Left ventricle myocardium inferior (tissue), 1 donor: ENCODE measurements at regions not wholly inside any gene's neighbourhood (a gene's known extent, or its start where the extent isn't known, plus 50 kb on each side); places are given as distances from the start of the nearest gene placed in this dataset.

ENCODE experiments used
- DNase-seq: peaks from one replicate; pipeline ENCODE4 v3.0.0-alpha.2; 2020
- H3K27ac ChIP-seq: fragments of 200-600 bp; replicated peaks from 2 replicates; pipeline ENCODE4 v1.8.0; 2021
- H3K27me3 ChIP-seq: fragments of 200-600 bp; 2 replicates; pipeline ENCODE4 v1.8.0; 2021; ENCODE audit warnings: low read depth
- H3K36me3 ChIP-seq: fragments of 200-600 bp; 2 replicates; pipeline ENCODE4 v1.8.0; 2021
- H3K4me1 ChIP-seq: fragments of 200-600 bp; 2 replicates; pipeline ENCODE4 v1.8.0; 2021
- H3K4me3 ChIP-seq: fragments of 200-600 bp; 2 replicates; pipeline ENCODE4 v1.8.0; 2021; ENCODE audit warnings: mild to moderate bottlenecking, moderate library complexity
- H3K9me3 ChIP-seq: fragments of 200-600 bp; replicated peaks from 2 replicates; pipeline ENCODE4 v1.8.0; 2021
- CTCF ChIP-seq: fragments of 200-600 bp; IDR thresholded peaks from 2 replicates; pipeline ENCODE4 v1.8.0; 2021; ENCODE audit warnings: antibody characterized with exemption, mild to moderate bottlenecking, borderline replicate concordance
- intact Hi-C: fragments of 100-400 bp; cut with micrococcal nuclease; formaldehyde crosslinking; loops from one replicate; pipeline ENCODE4 v1.11.0; 2022
- donor health status: DM: no; HTN: yes; CAD: no; lungs with severe emphysema.

GRCh38 chr5:60323596-60323995 lies 376.4 kb downstream of the DEPDC1B start:
- Histone ChIP-seq H3K27ac (no peak overlapping the region), H3K4me1 (no peaks in the 10 kb centered on the region), H3K4me3 (no peak overlapping the region), H3K36me3 (no peaks in the 10 kb centered on the region), H3K27me3 (no peaks in the 10 kb centered on the region), H3K9me3 (peaks cover 42% of the 10 kb centered on the region)
- no peak for DNase-seq
- no peak for TF ChIP-seq CTCF
- intact Hi-C loops: no loop called here

DNA sequence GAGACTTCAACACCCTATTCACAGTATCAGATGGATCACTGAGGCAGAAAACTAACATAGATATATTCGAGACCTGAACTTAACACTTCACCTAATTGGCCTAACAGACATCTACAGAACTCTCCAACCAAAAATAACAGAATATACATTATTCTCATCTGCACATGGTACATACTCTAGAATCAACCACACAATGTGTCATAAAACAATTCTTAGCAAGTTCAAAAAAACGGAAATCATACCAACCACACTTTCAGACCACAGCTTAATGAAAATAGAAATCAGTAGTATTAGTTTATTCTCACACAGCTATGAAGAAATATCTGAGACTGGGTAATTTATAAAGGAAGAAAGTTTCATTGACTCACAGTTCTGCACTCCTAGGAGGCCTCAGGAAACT lies 387.9 kb downstream of the DEPDC1B start:
- intact Hi-C loops: no loop called here
- Histone ChIP-seq H3K4me3 (no peak overlapping the region), H3K4me1 (no peaks in the 10 kb centered on the region), H3K36me3 (no peaks in the 10 kb centered on the region), H3K27ac (no peak overlapping the region), H3K9me3 (peaks cover 26% of the 10 kb centered on the region), H3K27me3 (no peaks in the 10 kb centered on the region)
- no peak for TF ChIP-seq CTCF
- no peak for DNase-seq

- DNase-seq: no peak
- H3K27me3 ChIP-seq: no peaks in the 10 kb centered on the region
- no peak for TF ChIP-seq CTCF
- peaks cover 30% of the 10 kb centered on the region for H3K9me3 ChIP-seq
- intact Hi-C loops: no loop called here
- no peaks in the 10 kb centered on the region for H3K36me3 ChIP-seq
- H3K4me3 ChIP-seq: no peak overlapping the region
- no peaks in the 10 kb centered on the region for H3K4me1 ChIP-seq
- no peak overlapping the region for H3K27ac ChIP-seq
Observed at GRCh38 chr5:60299944-60300343, 400.0 kb downstream of the DEPDC1B start.

DNA sequence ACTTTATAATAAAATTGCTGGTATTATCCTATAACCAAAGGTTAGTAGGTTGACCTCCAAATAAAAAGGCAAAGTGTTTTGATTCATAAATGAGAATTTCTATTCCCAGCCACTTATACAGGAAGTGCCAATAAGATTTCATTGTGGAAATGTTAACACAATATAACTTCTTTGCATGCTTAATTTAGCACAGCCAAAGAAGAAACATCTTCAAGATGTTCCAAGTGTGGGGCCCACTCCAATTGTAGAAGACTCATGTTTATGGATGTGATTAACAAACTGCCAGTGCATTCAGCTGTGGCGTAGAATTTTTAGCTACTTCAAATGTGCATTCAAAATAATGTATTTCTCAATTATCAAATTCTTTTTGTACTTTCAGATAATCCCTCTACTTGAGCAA lies 402.3 kb downstream of the DEPDC1B start:
- no peak overlapping the region for H3K27ac ChIP-seq

DNA sequence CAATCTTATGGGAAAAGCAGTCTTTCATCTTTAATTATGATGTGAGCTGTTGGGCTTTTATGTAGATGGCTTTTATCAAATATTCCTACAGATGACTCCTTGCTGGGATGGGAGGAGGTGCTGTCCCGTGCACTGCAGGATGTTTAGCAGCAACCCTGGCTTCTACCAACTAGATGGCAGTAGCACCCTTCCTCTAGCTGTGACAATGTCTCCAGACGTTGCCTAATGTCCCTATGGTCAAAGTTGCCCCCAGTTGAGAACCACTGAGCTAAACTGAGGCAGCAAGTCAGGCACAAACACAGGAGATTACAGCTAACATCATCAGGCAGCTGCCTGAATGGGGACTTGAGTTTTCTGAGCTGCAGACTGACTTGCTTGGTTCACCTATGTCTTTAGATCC lies 401.9 kb upstream of the PDE4D start:
- no peak overlapping the region for H3K4me3 ChIP-seq
- TF ChIP-seq CTCF: peak; percentile 59
- no peaks in the 10 kb centered on the region for H3K27me3 ChIP-seq
- intact Hi-C loops: no loop called here
- no peaks in the 10 kb centered on the region for H3K36me3 ChIP-seq
- no peak for DNase-seq
- no peaks in the 10 kb centered on the region for H3K4me1 ChIP-seq
- peaks cover 12% of the 10 kb centered on the region for H3K9me3 ChIP-seq
- H3K27ac ChIP-seq: no peak overlapping the region

More for the DNA sequence above, 402.3 kb downstream of the DEPDC1B start:
- intact Hi-C loops: no loop called here
- Histone ChIP-seq H3K4me3 (no peak overlapping the region), H3K4me1 (no peaks in the 10 kb centered on the region), H3K27me3 (no peaks in the 10 kb centered on the region), H3K9me3 (peaks cover 30% of the 10 kb centered on the region), H3K36me3 (no peaks in the 10 kb centered on the region)
- no peak for TF ChIP-seq CTCF
- no peak for DNase-seq

GRCh38 chr5:60293518-60293917 lies 400.0 kb upstream of the PDE4D start:
- no peak overlapping the region for H3K4me3 ChIP-seq
- no peaks in the 10 kb centered on the region for H3K4me1 ChIP-seq
- TF ChIP-seq CTCF: no peak
- DNase-seq: no peak
- H3K27ac ChIP-seq: no peak overlapping the region
- H3K9me3 ChIP-seq: no peaks in the 10 kb centered on the region
- H3K27me3 ChIP-seq: no peaks in the 10 kb centered on the region
- H3K36me3 ChIP-seq: no peaks in the 10 kb centered on the region
- intact Hi-C loops: no loop called here
